OCI-LY1 (cell line): ENCODE measurements at regions not wholly inside any gene's neighbourhood (a gene's known extent, or its start where the extent isn't known, plus 50 kb on each side); places are given as distances from the start of the nearest gene placed in this dataset.

Experiments
- H2AFZ ChIP-seq: fragments of 200-600 bp; sonication (generic), shearing (Covaris generic); 2 replicates; pipeline ENCODE4 v1.6.0; 2014; ENCODE audit warnings: antibody characterized with exemption, mild to moderate bottlenecking, low read length
- H3F3A ChIP-seq: fragments of 200-600 bp; sonication (generic), shearing (Covaris generic); 2 replicates; pipeline ENCODE4 v1.6.0; 2014; ENCODE audit warnings: mild to moderate bottlenecking, antibody characterized with exemption, low read length, moderate library complexity; ENCODE audit not compliant: insufficient read depth
- H3K27ac ChIP-seq: fragments of 200-600 bp; sonication (generic); 2 replicates; pipeline ENCODE4 v1.5.1; 2014; ENCODE audit warnings: low read length, mixed run types, mild to moderate bottlenecking, low read depth; ENCODE audit not compliant: poor library complexity, severe bottlenecking
- H3K27me3 ChIP-seq: fragments of 200-600 bp; sonication (generic); 2 replicates; pipeline ENCODE4 v1.6.0; 2014; ENCODE audit warnings: antibody characterized with exemption, mild to moderate bottlenecking, low read length, moderate library complexity; ENCODE audit not compliant: insufficient read depth
- H3K36me3 ChIP-seq: fragments of 200-600 bp; sonication (generic); 2 replicates; pipeline ENCODE4 v1.6.1; 2014; ENCODE audit warnings: mild to moderate bottlenecking, antibody characterized with exemption, low read length, moderate library complexity, mixed read lengths; ENCODE audit not compliant: insufficient read depth
- H3K4me1 ChIP-seq: fragments of 200-600 bp; sonication (generic); 2 replicates; pipeline ENCODE4 v1.5.1; 2014; ENCODE audit warnings: mild to moderate bottlenecking, low read length, moderate library complexity; ENCODE audit not compliant: insufficient read depth, severe bottlenecking
- H3K4me2 ChIP-seq: fragments of 200-600 bp; sonication (generic), shearing (Covaris generic); 2 replicates; pipeline ENCODE4 v1.6.1; 2014; ENCODE audit warnings: low read length
- H3K4me3 ChIP-seq: fragments of 200-600 bp; sonication (generic); 2 replicates; pipeline ENCODE4 v1.5.1; 2014; ENCODE audit warnings: low read length, low read depth, mild to moderate bottlenecking, mixed read lengths; ENCODE audit not compliant: poor library complexity, severe bottlenecking
- H3K79me2 ChIP-seq: fragments of 200-600 bp; shearing (Covaris generic); 2 replicates; pipeline ENCODE4 v1.6.1; 2016; ENCODE audit warnings: mixed run types, low read length, mixed read lengths; ENCODE audit not compliant: insufficient read depth
- H3K9ac ChIP-seq: fragments of 200-600 bp; sonication (generic), shearing (Covaris generic); 2 replicates; pipeline ENCODE4 v1.6.1; 2014; ENCODE audit warnings: mild to moderate bottlenecking, low read length, mixed read lengths
- H3K9me2 ChIP-seq: fragments of 200-600 bp; sonication (generic), shearing (Covaris generic); 2 replicates; pipeline ENCODE4 v1.6.1; 2014; ENCODE audit warnings: low read depth, mild to moderate bottlenecking, low read length, mixed read lengths
- H3K9me3 ChIP-seq: fragments of 200-600 bp; shearing (Covaris generic); 2 replicates; pipeline ENCODE4 v1.6.1; 2014; ENCODE audit warnings: low read length, mixed read lengths
- H4K20me1 ChIP-seq: fragments of 200-600 bp; sonication (generic), shearing (Covaris generic); 2 replicates; pipeline ENCODE4 v1.6.0; 2016; ENCODE audit warnings: mild to moderate bottlenecking, low read length; ENCODE audit not compliant: insufficient read depth
- EZH2 ChIP-seq: fragments of 200-600 bp; sonication (generic), shearing (Covaris generic); IDR thresholded peaks from 2 replicates; pipeline ENCODE4 v1.8.0; 2017; ENCODE audit warnings: borderline replicate concordance, mixed run types, mild to moderate bottlenecking, antibody characterized with exemption, low read length, moderate library complexity, mixed read lengths
- TF ChIP-seq, protein P1 (sequence below): fragments of 200-600 bp; sonication (generic), shearing (Covaris generic); IDR thresholded peaks from 2 replicates; pipeline ENCODE4 v1.5.1; 2017; ENCODE audit warnings: mild to moderate bottlenecking, antibody characterized with exemption, low read length, moderate library complexity, mixed read lengths

DNA sequence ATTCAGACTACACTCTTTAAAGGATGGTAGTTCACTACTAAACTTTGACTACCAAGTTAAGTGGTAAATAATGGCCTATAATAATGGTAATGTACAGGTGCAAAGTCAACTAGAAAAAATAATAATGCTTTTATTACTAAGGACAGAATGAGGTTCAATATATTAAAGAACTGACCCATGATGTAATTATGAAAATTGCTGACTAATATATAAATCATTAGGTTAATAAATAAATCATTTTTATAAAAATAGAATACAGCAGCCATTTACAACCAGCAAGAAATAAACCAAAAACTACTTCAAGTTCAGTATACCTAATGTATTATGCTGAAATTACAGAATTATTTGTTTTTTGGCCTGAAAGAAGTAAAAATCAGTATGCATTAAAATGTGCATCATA lies 577.2 kb downstream of the PPARGC1A start:
- H3K27ac ChIP-seq: no peak overlapping the region
- H4K20me1 ChIP-seq: no peaks in the 10 kb centered on the region
- no peak overlapping the region for H3K4me2 ChIP-seq
- H3K4me1 ChIP-seq: no peaks in the 10 kb centered on the region
- no peaks in the 10 kb centered on the region for H3K27me3 ChIP-seq
- H3K4me3 ChIP-seq: no peak overlapping the region
- H3K9ac ChIP-seq: no peak overlapping the region
- H3K9me3 ChIP-seq: no peaks in the 10 kb centered on the region
- H3K79me2 ChIP-seq: no peaks in the 10 kb centered on the region
- no peaks in the 10 kb centered on the region for H3K36me3 ChIP-seq
- H3K9me2 ChIP-seq: no peaks in the 10 kb centered on the region
- TF ChIP-seq, protein P1, sequence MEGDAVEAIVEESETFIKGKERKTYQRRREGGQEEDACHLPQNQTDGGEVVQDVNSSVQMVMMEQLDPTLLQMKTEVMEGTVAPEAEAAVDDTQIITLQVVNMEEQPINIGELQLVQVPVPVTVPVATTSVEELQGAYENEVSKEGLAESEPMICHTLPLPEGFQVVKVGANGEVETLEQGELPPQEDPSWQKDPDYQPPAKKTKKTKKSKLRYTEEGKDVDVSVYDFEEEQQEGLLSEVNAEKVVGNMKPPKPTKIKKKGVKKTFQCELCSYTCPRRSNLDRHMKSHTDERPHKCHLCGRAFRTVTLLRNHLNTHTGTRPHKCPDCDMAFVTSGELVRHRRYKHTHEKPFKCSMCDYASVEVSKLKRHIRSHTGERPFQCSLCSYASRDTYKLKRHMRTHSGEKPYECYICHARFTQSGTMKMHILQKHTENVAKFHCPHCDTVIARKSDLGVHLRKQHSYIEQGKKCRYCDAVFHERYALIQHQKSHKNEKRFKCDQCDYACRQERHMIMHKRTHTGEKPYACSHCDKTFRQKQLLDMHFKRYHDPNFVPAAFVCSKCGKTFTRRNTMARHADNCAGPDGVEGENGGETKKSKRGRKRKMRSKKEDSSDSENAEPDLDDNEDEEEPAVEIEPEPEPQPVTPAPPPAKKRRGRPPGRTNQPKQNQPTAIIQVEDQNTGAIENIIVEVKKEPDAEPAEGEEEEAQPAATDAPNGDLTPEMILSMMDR: no peak
- no peak for TF ChIP-seq EZH2
- H3F3A ChIP-seq: no peaks in the 10 kb centered on the region
- H2AFZ ChIP-seq: no peak overlapping the region

DNA sequence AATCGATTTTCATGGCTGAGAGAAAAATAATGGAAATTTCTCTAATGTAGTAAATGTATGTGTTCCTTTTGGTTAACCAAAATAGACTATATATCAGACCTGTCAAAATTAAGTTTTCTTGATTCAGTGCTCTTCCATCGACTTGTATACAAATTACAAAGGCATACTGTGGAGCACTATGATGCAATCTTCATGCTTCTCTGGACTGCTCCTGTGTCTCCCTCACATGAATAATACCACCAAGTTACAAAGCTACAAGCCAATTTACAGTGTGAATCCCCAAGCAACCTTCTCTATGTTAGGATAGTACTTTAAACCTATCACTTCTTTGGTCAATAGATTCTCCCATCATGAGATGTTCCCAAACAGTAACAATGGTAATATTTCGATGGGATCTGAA lies 577.9 kb downstream of the PPARGC1A start:
- no peaks in the 10 kb centered on the region for H3K9me2 ChIP-seq
- H4K20me1 ChIP-seq: no peaks in the 10 kb centered on the region
- no peaks in the 10 kb centered on the region for H3F3A ChIP-seq
- H2AFZ ChIP-seq: no peak overlapping the region
- H3K4me3 ChIP-seq: no peak overlapping the region
- no peak overlapping the region for H3K4me2 ChIP-seq
- H3K4me1 ChIP-seq: no peaks in the 10 kb centered on the region
- no peak overlapping the region for H3K27ac ChIP-seq
- H3K79me2 ChIP-seq: no peaks in the 10 kb centered on the region
- H3K9ac ChIP-seq: no peak overlapping the region
- H3K27me3 ChIP-seq: no peaks in the 10 kb centered on the region
- no peaks in the 10 kb centered on the region for H3K9me3 ChIP-seq
- no peaks in the 10 kb centered on the region for H3K36me3 ChIP-seq
- no peak for TF ChIP-seq EZH2
- TF ChIP-seq, protein P1: no peak

DNA sequence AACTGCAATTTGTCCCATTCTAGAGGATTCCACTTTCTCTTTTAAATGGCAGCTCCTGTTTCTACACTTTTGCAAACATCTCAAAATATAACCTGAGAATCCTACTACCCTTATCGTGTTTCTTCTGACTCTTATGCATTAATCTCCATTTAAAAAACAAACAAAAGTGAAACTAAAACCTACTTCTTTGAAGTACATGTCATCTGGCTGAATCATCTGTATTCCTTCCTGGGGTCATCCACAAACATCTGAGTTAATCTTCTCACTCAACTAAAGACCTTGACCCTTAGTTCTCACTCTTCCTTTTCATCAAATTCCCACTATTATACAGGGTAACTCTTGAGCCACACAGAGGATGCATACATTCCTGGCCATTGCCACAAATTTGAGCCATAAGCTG lies 584.8 kb downstream of the PPARGC1A start:
- H3K4me1 ChIP-seq: no peaks in the 10 kb centered on the region
- H3K9me3 ChIP-seq: no peaks in the 10 kb centered on the region
- H3K9me2 ChIP-seq: no peaks in the 10 kb centered on the region
- H3K79me2 ChIP-seq: no peaks in the 10 kb centered on the region
- no peaks in the 10 kb centered on the region for H3K27me3 ChIP-seq
- H4K20me1 ChIP-seq: no peaks in the 10 kb centered on the region
- no peak overlapping the region for H3K4me2 ChIP-seq
- H2AFZ ChIP-seq: no peak overlapping the region
- no peak for TF ChIP-seq EZH2
- TF ChIP-seq, protein P1: no peak
- H3K27ac ChIP-seq: no peak overlapping the region
- no peak overlapping the region for H3K4me3 ChIP-seq
- no peaks in the 10 kb centered on the region for H3F3A ChIP-seq
- H3K9ac ChIP-seq: no peak overlapping the region
- H3K36me3 ChIP-seq: no peaks in the 10 kb centered on the region
